Midbrain (tissue), 1 donor: ENCODE measurements at regions not wholly inside any gene's neighbourhood (a gene's known extent, or its start where the extent isn't known, plus 50 kb on each side); places are given as distances from the start of the nearest gene placed in this dataset.

Experiments used
- DNase-seq: peaks from one replicate; lab custom pipeline; 2025; lab: John Stamatoyannopoulos, UW

DNA sequence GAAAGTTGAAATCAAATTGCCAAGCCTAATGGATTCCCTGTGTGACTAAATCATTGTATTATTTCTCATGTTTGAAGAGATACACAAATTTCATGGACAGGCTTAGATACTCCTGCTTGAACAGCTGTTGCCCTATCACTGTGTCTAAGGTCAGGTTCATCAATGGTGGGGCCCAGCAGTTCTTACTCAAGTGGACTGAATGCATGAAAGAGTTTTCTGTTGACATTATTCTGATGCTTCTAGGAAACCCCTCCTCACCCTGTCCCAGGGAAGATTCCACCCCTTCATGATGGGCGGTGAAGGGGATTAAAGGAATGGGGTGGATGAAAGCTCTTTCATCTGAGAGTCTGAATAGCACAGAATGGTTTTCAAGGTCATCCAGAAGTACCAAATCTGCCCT lies 148.8 kb downstream of the INO80D start:
- DNase-seq, result no peak

DNA sequence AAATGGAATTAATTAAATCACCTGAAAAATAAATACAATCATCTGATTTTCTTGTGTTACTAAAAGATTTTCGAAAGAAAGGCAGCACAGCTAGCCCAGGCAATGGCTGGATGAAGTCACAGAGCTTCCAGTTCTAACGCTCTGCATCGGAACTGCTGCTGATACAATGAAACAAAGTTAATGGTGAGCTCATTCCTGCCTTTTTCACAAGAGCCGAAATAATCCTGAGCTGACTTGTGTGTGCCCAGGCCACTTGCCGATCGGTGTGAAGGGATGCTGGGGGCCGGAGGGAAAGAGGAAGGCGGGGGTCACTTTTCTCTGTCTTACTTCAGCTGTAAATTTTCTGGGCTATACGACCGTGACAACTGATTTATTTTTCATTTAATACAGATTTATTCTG lies 149.5 kb downstream of the INO80D start:
- DNase-seq, result no peak

DNA sequence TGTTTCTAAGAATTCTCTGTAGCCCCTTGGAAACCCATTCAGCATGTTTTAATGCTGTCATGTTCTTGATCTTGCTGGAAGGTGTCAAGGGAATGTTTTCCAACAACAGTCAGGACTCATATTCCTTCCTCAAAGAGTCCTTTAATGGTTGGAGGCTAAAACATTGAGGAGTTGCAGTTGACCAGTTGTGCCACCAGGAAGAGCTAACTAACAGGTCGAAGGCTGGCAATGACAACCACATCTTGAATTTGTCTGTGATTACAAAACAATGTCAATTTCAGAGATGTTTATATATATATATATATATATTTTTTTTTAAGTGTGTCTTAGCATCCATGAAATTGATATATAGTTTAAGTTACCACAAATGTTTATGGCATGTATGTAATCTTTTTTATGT lies 151.5 kb downstream of the INO80D start:
- DNase-seq, result no peak

DNA sequence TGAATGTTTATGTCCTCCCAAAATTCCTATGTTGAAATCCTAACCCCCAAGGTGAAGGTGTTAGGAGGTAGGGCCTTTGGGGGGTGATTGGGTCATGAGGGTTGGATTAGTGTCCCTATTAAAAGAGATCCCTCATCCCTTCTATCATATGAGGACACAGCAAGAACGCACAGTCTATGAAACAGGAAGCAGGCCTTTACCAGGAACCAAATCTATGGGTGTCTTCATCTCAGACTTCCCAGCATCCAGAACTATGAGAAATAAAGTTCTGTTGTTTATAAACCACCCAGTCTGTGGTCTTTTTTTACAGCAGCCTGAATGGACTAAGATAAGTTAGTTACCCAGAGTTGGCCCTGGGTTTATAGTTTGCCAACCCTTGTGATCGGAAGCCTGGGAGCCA lies 153.1 kb downstream of the INO80D start:
- no peak for DNase-seq

DNA sequence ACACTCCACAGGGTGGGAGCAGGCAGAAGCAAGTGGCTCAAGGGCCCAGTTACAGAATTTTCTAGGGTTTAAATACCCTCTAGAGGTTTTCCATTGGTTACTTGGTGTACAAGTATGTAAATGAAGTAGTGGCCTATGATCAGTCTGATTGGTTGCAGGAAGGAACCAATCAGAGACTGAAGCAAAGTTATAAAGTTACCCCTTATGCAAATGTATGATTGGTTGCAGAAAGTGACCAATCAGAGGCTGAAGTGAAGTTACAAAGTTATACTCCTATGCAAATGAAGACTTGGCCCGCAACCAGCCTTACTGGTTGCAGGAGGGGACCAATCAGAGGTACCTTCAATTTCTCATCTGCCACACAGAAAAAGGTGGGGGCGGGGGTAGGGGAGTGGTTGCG lies 154.6 kb downstream of the INO80D start:
- DNase-seq, result no peak

DNA sequence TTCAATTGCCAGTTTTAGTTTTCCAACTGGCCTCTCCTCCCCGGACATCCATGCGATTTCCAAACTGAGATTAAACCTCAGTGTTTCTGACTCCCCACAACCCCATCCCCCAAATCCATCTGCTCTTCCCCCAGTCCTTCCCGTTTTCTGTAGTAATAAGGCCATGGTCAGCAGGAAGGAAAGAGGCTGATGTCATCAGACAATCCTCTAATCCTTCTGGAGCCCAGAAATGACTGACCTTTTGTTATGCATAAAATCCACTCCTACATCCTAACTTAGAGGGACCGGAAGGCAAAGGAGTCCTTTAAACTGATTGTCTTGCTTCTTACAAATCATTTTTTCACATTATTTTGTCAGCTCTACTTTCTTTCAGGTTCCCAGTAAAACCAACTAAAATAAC lies 155.8 kb downstream of the INO80D start:
- DNase-seq, result no peak

DNA sequence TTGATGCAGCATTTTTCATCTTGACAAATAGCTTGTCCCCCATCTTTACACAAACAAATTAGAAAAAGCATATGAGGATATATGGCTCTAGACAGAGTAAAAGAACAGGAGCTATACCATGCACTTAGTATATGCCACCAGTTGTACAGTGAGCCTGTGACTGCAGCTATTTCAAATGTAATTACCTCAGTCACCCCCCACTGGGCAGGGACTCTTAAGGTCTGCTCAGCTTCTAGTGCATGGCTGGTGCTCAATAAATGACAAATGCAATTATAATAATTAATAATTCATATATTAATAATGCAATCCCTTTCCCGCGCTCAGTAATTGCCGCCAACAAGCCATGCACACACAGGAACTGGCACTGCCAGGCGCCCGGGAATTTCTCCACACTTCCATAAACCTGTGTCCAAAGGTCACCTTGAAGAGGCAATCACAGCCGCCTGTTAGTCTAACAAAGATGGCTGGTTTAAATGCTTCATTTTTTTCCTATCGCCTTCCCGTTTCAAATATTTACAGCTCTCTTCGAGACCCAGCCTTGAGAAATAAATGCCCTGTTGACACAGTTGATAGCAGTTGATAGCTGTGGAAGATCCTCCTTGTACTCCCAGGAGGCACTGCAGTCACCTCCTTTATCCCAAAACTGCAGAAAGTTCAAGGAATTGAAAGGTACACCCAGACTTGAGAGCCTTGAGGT lies 156.6 kb downstream of the INO80D start:
- DNase-seq, result no peak

DNA sequence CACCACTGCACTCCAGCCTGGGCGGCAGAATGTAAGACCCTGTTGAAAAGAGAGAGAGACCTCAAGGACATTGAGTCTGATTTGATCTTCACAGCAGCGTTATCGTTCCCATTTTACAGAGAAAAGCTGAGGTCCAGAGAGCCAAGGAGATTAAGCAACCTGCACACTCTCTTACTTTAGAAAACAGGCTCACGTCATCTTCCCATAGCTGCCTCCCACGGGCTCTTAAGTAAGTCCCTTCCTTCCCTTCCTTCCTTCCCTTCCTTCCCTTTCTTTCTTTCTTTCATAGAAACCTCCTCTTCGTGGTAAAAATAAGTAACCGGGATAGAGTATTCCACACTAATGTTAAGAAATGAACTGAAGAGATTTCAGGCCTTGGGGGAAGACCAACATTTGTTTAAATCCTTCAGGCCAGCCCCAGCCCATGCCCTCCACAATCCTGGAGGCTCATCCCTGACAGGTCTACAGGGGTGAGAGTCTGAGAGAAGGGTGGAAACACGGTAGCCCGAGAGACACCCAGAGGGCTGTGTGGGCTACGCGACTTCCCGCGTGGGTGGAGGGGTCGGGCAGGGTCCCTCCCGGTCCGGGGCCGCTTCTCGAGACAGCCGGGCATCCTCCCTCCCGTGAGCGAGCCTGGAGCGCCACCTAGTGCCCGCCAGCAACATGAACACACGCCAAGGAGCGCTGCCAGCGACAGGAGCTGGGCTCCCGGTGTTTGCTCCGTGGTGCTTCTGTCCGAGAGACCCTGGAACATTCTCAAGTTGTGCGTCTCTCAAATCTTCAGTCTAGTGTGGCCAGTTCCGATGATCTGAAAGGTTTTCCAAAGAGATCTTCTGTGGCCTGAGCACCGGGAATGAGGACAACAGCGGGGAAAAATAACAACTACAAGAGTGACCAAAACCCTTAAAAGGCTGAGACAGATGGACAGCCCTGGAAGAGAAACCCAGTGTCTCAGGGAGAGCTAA lies 160.3 kb downstream of the INO80D start:
- peak; percentile 77 for DNase-seq

DNA sequence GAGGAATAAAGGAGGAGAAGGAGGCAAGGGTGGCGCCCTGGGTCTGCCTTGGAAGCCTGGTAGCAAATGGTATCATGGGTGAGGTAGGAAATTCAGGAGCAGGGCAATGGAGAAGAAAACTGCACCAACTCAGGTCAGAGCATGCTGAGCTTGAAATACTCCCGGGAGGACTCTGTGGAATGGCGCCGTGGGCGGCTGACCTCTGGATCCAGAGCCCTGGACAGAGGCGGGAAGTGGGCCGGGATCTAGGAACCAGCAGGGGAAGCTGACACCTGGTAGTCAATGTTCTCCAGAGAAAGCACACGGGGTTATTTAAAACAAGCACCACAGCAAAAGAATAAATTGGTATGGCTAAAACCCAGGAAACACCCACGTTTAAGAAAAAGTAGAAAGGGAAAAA lies 161.3 kb downstream of the INO80D start:
- DNase-seq, result no peak

DNA sequence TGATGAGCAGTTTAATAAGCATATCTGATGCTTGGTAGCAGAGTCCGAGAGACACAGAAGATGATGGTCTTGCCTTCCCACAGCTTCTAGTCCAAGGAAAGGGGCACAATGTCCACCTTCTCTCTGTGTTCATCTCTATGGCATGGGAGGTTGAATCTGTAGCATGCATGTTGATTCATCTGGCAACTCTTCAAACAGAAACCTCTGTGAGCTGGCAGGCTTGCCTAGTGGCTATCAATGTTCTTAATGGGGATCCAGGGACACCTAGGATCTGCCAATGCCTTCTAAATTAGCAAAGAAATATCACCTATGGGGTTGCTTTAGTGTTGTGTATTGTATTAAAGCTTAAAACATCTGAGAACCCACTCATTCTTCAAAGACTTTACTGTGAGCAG lies 170.8 kb downstream of the INO80D start:
- no peak for DNase-seq

DNA sequence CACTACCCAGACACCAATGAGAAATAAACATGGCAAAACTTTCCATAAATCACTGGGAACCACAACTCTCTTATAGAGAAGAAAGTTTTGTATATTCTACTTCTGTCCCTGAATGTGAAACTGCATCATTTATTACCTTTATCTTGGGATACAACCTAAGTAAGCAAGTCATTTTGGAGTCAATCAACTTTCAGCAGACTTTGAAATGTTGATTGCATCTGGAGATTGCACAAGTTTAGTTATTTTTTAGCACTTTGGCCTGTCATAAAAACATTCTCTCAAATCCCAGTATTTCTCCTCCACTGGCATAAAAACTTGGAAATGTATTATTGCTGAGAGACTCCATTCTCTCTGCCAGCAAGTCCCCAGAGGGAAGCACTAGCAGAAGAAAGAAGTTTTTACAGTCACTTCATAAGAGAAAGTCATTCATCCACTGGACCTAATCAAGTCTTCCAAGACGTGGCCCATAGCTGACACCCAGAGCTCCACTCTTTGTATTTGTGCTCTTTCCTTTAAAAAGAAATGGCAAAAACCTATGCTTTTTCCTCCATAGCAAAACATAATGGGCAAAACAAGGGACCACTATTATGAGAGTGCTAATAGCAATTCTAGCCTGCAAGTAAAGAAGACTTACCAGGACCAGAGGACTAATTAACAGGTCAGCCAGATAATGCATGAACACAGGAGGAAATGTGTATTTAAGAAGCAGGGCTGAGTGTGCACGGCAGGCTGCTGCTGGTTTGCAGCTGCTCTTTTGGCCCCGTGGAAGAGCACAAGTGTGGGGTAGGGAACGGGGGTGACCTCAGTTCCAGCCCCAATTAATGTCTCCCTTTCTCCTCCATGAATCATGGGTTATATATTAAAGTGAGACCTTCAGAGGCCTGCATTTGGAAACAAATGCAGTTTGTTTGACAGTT lies 171.5 kb downstream of the INO80D start:
- DNase-seq, result no peak

DNA sequence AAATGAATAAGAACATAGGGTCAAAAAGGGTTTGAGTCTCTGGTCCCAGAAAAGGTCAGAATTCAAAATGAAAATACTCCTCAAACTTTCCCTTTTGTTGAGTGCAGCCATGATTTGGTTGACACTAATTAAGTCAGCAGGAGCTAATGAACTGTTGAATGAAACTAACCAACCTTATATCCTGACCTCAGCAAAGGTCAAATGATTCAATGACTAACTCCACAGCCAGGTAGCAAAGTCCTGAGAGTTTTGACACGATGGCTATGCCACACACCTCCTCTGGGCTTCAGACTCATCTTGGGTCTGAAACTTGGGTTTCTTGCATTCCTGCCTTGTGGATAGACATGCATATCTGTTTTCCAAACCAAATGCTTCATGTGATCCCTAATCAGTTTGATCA lies 172.3 kb downstream of the INO80D start:
- no peak for DNase-seq

DNA sequence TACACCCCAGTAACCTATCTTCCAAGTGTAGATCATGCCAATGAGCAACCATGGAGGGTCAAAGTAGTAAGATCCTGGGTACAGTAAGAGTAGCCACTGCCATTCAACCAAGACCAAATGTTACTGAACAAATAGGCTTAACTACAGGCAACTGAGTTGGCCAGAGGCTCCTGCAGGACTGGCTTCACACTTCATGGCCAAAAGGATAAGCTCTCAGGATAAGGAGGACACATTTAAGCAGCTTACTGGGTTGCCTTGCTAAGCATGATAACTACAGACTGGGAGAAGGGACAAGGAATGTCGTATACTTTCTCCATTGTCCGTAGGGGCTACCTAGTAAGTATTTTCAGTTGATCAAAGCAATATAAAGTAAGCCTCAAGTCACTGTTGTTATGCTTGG lies 174.7 kb downstream of the INO80D start:
- DNase-seq, result no peak

DNA sequence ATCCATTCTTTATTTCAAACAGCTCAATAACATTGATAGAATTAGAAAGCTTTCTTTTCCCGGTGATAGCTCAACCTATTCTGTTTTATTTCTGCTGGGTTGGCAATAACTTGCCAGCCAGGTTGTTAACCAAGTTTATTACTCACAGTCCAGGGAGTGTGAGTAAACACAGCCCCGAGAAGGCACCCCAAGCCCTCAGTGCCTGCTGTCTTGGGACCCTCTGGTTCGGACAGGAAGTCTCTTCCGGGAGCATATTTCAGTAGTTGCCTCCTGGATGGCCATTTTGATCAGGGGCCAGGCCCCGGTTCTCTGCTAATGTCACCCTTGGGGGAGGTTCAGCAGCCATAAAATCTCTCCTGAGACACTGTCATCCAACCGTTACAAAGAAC lies 176.8 kb downstream of the INO80D start:
- no peak for DNase-seq

DNA sequence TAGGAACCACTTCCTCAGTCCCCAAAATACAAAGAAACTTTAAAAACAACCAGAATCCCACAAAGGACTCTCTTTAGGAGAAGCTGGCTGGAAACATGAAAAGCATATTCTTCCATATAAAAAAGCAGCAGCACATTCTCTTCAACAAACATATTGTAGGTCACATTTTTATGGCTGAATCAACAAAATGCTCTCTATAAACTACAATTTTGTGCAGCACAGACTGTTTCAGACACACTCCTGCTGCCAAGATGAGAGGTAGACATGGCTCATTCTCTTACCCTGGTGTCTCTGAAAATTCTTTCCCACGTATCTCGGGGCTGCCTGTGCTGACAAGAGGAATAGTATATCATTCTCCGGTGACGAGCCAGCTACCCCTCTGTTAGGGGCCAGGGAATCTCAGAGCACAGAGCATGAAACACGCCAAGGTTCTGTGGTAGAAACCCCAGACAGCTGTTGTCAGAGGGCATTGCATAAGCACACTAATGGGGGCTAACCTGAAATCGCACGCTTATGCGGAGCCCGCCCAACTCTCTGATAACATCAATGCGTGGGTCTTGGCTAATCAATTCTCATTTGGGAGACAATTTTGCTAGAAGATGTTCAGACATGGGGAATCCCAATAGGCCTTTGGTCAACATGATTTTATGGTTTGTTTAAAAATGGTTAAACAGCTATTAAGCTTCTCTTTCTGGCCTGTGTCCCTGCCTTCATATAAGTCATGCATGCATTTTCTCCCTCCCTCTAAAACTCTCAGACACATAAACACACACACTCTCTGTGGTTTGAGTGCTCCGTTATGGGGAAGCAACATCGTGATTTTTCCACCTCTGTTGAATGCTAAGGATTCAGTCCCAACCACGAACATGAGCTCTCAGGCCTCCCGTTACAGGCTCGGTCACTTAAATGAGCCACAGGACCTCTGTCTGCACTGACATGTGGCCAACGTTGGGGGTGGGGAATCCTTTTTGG lies 177.5 kb downstream of the INO80D start:
- no peak for DNase-seq

DNA sequence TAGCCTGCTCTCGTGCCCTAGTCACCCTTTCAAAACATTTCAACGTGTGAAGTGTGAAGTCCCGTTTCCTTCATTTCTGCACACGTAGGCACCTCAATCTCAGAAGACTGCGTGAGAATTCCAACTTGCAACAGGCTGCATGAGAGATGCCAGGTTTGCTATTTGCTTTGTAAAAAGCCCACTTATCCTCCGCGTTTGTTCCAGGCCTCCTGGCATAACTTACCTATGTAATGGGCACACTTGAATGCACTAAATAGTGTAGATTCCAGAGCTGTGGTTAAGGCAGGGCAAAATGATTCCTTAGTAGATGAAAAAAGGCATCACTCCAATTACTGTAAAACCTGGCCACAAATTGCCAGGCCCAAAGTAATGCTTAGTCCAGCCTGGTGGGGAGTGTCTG lies 179.6 kb downstream of the INO80D start:
- no peak for DNase-seq

DNA sequence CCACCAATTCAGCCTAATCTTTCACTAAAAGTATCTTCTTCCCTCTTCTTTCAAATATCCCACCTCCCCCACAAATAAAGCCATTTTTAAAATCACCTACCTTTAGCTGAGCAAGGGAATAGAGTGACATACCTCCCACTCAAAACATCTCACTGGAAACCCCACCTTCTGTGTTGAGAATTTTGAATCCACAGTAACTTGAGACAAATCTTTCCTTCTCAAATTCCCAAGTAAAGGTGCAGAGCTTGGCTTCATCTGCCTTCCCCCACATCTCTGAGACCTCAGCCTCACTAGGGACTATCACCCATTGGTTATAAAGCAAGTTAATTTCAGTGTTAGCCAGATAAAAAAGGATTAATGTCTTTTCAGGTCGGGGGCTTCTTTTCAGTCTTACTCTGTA lies 180.4 kb downstream of the INO80D start:
- no peak for DNase-seq

DNA sequence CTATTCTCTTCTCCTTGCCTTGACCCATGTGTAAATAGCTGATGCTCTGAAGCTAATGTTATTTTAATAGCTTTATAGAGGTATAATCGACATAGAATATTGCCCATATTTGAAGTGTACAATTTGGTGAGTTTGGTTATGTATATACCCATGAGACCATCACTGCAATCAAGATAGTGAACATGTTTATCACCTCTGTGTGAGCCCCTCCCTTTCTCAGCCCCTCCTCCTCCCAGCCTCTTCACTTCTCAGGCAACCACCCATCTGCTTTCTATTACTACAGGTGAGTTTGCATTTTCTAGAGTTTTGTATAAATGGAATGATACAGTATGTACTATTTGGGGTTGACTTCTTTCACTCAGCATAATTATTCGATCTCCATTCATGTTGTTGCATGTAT lies 181.1 kb downstream of the INO80D start:
- DNase-seq, result no peak

DNA sequence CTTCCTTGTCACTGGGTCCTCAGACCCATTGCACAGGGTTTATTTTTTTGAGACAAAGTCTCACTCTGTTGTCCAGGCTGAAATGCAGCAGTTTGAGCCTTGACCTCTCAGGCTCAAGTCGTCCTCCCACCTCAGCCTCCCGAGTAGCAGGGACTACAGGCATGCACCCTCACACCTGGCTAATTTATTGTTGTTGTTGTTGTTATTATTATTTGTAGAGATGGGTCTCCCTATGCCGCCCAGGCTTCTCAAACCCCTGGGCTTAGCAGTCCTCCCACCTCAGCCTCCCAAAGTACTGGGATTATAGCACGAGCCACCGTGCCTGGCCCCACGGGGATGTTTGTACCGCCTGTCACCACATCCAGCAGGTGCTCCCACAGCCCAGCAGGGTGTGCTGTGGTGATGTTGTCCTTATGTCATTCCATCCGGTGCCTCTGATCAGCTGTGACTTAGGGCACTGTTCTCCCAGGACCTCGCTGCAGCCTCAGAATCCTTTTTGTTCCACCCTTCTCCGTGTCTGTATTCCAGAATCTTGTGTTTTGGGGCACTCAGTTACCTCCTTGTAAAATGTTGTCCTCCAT lies 182.3 kb downstream of the INO80D start:
- no peak for DNase-seq

DNA sequence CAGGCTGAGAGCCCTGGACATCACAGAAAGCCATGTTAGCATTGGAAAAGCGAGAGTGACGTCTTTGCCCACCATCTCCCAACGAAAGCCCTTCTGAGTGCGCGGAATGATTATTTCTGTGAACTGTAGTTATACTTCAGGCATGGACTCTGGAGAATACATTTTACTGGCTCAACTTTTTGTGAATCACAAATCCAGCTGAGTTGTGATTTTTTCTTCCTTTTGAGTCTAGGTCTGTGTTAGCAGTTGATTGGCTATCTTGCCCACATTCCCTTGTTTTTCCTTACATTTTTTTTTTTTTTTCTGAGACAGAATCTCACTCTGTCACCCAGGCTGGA lies 183.1 kb downstream of the INO80D start:
- no peak for DNase-seq
